GM23338 (cell line): ENCODE measurements at regions not wholly inside any gene's neighbourhood (a gene's known extent, or its start where the extent isn't known, plus 50 kb on each side); places are given as distances from the start of the nearest gene placed in this dataset.

ENCODE experiments used
- ATAC-seq: fragments of 200-7000 bp; cut with Tn5 transposase; 3 replicates; pipeline ENCODE4 v1.9.1; 2020
- DNase-seq: peaks from one replicate; pipeline ENCODE4 v3.0.0-alpha.2; 2015; ENCODE audit warnings: low spot score
- H2AFZ ChIP-seq: fragments of 200-600 bp; sonication (generic); 2 replicates; pipeline ENCODE4 v1.8.0; 2016; ENCODE audit warnings: antibody characterized with exemption, mild to moderate bottlenecking, moderate library complexity
- H3F3A ChIP-seq: fragments of 200-600 bp; sonication (generic); replicated peaks from 2 replicates; pipeline ENCODE4 v1.8.0; 2017; ENCODE audit warnings: antibody characterized with exemption, mixed run types, low read depth
- H3K27ac ChIP-seq: fragments of 200-600 bp; sonication (generic); 2 replicates; pipeline ENCODE4 v1.6.1; 2016; ENCODE audit warnings: low read depth
- H3K27me3 ChIP-seq: fragments of 200-600 bp; sonication (generic); 2 replicates; pipeline ENCODE4 v1.8.0; 2016; ENCODE audit warnings: mild to moderate bottlenecking, mixed run types, moderate library complexity; ENCODE audit not compliant: insufficient read depth
- H3K36me3 ChIP-seq: fragments of 200-600 bp; sonication (generic); 2 replicates; pipeline ENCODE4 v1.8.0; 2016; ENCODE audit warnings: mild to moderate bottlenecking; ENCODE audit not compliant: insufficient read depth
- H3K4me1 ChIP-seq: fragments of 200-600 bp; sonication (generic); 2 replicates; pipeline ENCODE4 v1.8.0; 2016; ENCODE audit warnings: mild to moderate bottlenecking, moderate library complexity; ENCODE audit not compliant: insufficient read depth
- H3K4me2 ChIP-seq: fragments of 200-600 bp; sonication (generic); 2 replicates; pipeline ENCODE4 v1.7.1; 2017; ENCODE audit warnings: mixed run types
- H3K4me3 ChIP-seq: fragments of 200-600 bp; sonication (generic); 2 replicates; pipeline ENCODE4 v1.6.1; 2016; ENCODE audit warnings: mixed run types
- H3K79me2 ChIP-seq: fragments of 200-600 bp; sonication (generic); replicated peaks from 2 replicates; pipeline ENCODE4 v1.8.0; 2017; ENCODE audit warnings: mild to moderate bottlenecking; ENCODE audit not compliant: insufficient read depth
- H3K9me2 ChIP-seq: fragments of 200-600 bp; sonication (generic); 2 replicates; pipeline ENCODE4 v1.8.0; 2017; ENCODE audit not compliant: insufficient read depth
- H4K20me1 ChIP-seq: fragments of 200-600 bp; sonication (generic); replicated peaks from 2 replicates; pipeline ENCODE4 v1.8.0; 2017; ENCODE audit warnings: mild to moderate bottlenecking; ENCODE audit not compliant: insufficient read depth
- H3K27ac Mint-ChIP-seq: 2 replicates; pipeline ENCODE4 v1.8.0; 2020; ENCODE audit warnings: inconsistent platforms, mild to moderate bottlenecking, moderate library complexity, mixed read lengths
- H3K27me3 Mint-ChIP-seq: 3 replicates; pipeline ENCODE4 v1.8.0; 2022; ENCODE audit warnings: low read depth, mild to moderate bottlenecking, moderate library complexity, mixed read lengths, inconsistent platforms; ENCODE audit not compliant: insufficient read depth, poor library complexity
- H3K36me3 Mint-ChIP-seq: 3 replicates; pipeline ENCODE4 v1.8.0; 2021; ENCODE audit warnings: low read depth, mild to moderate bottlenecking, inconsistent platforms, moderate library complexity, mixed read lengths
- H3K4me1 Mint-ChIP-seq: 3 replicates; pipeline ENCODE4 v1.8.0; 2020; ENCODE audit warnings: mild to moderate bottlenecking, inconsistent platforms, mixed read lengths
- H3K4me3 Mint-ChIP-seq: 3 replicates; pipeline ENCODE4 v1.8.0; 2021; ENCODE audit warnings: moderate library complexity, mild to moderate bottlenecking, inconsistent platforms, mixed read lengths
- H3K9me3 Mint-ChIP-seq: 3 replicates; pipeline ENCODE4 v1.8.0; 2020; ENCODE audit warnings: moderate library complexity, mild to moderate bottlenecking, inconsistent platforms, mixed read lengths
- CREB1 ChIP-seq: fragments of 250-450 bp; sonication (Bioruptor Pico); IDR thresholded peaks from 2 replicates; pipeline ENCODE4 v1.5.0; 2020; ENCODE audit warnings: low read depth, mild to moderate bottlenecking, moderate library complexity
- CTCF ChIP-seq, 2 experiments: fragments of 200-600 bp in 1 of 2; sonication (generic) in 1 of 2; conservative IDR thresholded peaks; 2 replicates each; pipeline versions ENCODE4 v1.5.1 to v1.6.1; 2016 to 2017; ENCODE audit warnings: antibody characterized with exemption in 2 of 2, low read depth in 2 of 2, mild to moderate bottlenecking in 2 of 2, moderate library complexity in 1 of 2
- EZH2 ChIP-seq: fragments of 200-600 bp; sonication (generic); IDR thresholded peaks from one replicate; pipeline ENCODE4 v1.8.0; 2017; ENCODE audit warnings: antibody characterized with exemption, mild to moderate bottlenecking, low read depth; ENCODE audit not compliant: unreplicated experiment
- EZH2phosphoT487 ChIP-seq: fragments of 200-600 bp; sonication (generic); IDR thresholded peaks from one replicate; pipeline ENCODE4 v1.8.1; 2018; ENCODE audit warnings: antibody characterized with exemption; ENCODE audit not compliant: unreplicated experiment
- JUNB ChIP-seq: IDR thresholded peaks from one replicate; pipeline ENCODE4 v1.6.1; 2016; ENCODE audit warnings: antibody characterized with exemption; ENCODE audit not compliant: unreplicated experiment
- NANOG ChIP-seq: IDR thresholded peaks from 2 replicates; pipeline ENCODE4 v1.6.1; 2016; ENCODE audit warnings: antibody characterized with exemption, borderline replicate concordance
- POLR2AphosphoS5 ChIP-seq: IDR thresholded peaks from 2 replicates; pipeline ENCODE4 v1.6.1; 2016; ENCODE audit warnings: antibody characterized with exemption, low read depth
- REST ChIP-seq: IDR thresholded peaks from one replicate; pipeline ENCODE4 v1.6.1; 2018; ENCODE audit warnings: antibody characterized with exemption; ENCODE audit not compliant: unreplicated experiment
- STAT1 ChIP-seq: IDR thresholded peaks from one replicate; pipeline ENCODE4 v1.6.1; 2016; ENCODE audit warnings: antibody characterized with exemption; ENCODE audit not compliant: unreplicated experiment
- ZNF114 ChIP-seq: fragments of 250-450 bp; sonication (Bioruptor Pico); IDR thresholded peaks from 2 replicates; pipeline ENCODE4 v1.5.0; 2020; ENCODE audit warnings: mild to moderate bottlenecking, moderate library complexity
- ZNF331 ChIP-seq: fragments of 250-450 bp; sonication (Bioruptor Pico); IDR thresholded peaks from 2 replicates; pipeline ENCODE4 v1.5.0; 2020; ENCODE audit warnings: low read depth, mild to moderate bottlenecking, moderate library complexity
- TF ChIP-seq, protein P1 (sequence below): IDR thresholded peaks from 2 replicates; pipeline ENCODE4 v1.6.1; 2016; ENCODE audit warnings: antibody characterized with exemption
- TF ChIP-seq, protein P2 (sequence below): fragments of 250-450 bp; sonication (Bioruptor Pico); IDR thresholded peaks from 2 replicates; pipeline ENCODE4 v1.5.0; 2020; ENCODE audit warnings: mild to moderate bottlenecking, moderate library complexity

GRCh38 chr9:129405827-129406213, 215.1 kb downstream of the C9orf50 start:
- H3K27ac Mint-ChIP-seq, result no peak overlapping the region
- Histone ChIP-seq H3K9me2 (peaks cover 4% of the 10 kb centered on the region; the same call in 1 of the 2 replicates), H4K20me1 (no peaks in the 10 kb centered on the region), H3K36me3 (no peaks in the 10 kb centered on the region), H3K4me2 (no peak overlapping the region), H3F3A (no peaks in the 10 kb centered on the region), H3K27ac (no peak overlapping the region), H3K4me3 (no peak overlapping the region), H3K4me1 (peaks cover 5% of the 10 kb centered on the region; the same call in 1 of the 2 replicates), H2AFZ (no peak overlapping the region), H3K79me2 (no peaks in the 10 kb centered on the region), H3K27me3 (peaks cover 7% of the 10 kb centered on the region; the same call in 1 of the 2 replicates)
- DNase-seq (no peak), ATAC-seq (no peak)
- peaks cover 35% of the 10 kb centered on the region for H3K4me1 Mint-ChIP-seq
- no peak for TF ChIP-seq EZH2
- TF ChIP-seq ZNF114 (CRISPR knock-in tag), result no peak
- no peak for TF ChIP-seq CTCF (conservative IDR thresholded peaks at IDR 0.05; ENCODE audit: low read depth in 2 of 2)
- no peak for TF ChIP-seq JUNB
- TF ChIP-seq POLR2AphosphoS5, result no peak
- TF ChIP-seq STAT1, result no peak
- TF ChIP-seq, protein P1, sequence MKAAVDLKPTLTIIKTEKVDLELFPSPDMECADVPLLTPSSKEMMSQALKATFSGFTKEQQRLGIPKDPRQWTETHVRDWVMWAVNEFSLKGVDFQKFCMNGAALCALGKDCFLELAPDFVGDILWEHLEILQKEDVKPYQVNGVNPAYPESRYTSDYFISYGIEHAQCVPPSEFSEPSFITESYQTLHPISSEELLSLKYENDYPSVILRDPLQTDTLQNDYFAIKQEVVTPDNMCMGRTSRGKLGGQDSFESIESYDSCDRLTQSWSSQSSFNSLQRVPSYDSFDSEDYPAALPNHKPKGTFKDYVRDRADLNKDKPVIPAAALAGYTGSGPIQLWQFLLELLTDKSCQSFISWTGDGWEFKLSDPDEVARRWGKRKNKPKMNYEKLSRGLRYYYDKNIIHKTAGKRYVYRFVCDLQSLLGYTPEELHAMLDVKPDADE, result no peak
- no peak for TF ChIP-seq EZH2phosphoT487
- TF ChIP-seq, protein P2, sequence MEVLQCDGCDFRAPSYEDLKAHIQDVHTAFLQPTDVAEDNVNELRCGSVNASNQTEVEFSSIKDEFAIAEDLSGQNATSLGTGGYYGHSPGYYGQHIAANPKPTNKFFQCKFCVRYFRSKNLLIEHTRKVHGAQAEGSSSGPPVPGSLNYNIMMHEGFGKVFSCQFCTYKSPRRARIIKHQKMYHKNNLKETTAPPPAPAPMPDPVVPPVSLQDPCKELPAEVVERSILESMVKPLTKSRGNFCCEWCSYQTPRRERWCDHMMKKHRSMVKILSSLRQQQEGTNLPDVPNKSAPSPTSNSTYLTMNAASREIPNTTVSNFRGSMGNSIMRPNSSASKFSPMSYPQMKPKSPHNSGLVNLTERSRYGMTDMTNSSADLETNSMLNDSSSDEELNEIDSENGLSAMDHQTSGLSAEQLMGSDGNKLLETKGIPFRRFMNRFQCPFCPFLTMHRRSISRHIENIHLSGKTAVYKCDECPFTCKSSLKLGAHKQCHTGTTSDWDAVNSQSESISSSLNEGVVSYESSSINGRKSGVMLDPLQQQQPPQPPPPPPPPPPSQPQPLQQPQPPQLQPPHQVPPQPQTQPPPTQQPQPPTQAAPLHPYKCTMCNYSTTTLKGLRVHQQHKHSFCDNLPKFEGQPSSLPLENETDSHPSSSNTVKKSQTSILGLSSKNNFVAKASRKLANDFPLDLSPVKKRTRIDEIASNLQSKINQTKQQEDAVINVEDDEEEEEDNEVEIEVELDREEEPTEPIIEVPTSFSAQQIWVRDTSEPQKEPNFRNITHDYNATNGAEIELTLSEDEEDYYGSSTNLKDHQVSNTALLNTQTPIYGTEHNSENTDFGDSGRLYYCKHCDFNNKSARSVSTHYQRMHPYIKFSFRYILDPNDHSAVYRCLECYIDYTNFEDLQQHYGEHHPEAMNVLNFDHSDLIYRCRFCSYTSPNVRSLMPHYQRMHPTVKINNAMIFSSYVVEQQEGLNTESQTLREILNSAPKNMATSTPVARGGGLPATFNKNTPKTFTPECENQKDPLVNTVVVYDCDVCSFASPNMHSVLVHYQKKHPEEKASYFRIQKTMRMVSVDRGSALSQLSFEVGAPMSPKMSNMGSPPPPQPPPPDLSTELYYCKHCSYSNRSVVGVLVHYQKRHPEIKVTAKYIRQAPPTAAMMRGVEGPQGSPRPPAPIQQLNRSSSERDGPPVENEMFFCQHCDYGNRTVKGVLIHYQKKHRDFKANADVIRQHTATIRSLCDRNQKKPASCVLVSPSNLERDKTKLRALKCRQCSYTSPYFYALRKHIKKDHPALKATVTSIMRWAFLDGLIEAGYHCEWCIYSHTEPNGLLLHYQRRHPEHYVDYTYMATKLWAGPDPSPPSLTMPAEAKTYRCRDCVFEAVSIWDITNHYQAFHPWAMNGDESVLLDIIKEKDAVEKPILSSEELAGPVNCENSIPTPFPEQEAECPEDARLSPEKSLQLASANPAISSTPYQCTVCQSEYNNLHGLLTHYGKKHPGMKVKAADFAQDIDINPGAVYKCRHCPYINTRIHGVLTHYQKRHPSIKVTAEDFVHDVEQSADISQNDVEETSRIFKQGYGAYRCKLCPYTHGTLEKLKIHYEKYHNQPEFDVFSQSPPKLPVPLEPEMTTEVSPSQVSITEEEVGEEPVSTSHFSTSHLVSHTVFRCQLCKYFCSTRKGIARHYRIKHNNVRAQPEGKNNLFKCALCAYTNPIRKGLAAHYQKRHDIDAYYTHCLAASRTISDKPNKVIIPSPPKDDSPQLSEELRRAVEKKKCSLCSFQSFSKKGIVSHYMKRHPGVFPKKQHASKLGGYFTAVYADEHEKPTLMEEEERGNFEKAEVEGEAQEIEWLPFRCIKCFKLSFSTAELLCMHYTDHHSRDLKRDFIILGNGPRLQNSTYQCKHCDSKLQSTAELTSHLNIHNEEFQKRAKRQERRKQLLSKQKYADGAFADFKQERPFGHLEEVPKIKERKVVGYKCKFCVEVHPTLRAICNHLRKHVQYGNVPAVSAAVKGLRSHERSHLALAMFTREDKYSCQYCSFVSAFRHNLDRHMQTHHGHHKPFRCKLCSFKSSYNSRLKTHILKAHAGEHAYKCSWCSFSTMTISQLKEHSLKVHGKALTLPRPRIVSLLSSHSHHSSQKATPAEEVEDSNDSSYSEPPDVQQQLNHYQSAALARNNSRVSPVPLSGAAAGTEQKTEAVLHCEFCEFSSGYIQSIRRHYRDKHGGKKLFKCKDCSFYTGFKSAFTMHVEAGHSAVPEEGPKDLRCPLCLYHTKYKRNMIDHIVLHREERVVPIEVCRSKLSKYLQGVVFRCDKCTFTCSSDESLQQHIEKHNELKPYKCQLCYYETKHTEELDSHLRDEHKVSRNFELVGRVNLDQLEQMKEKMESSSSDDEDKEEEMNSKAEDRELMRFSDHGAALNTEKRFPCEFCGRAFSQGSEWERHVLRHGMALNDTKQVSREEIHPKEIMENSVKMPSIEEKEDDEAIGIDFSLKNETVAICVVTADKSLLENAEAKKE, result no peak
- TF ChIP-seq CREB1 (CRISPR knock-in tag), result no peak
- no peak for TF ChIP-seq REST
- TF ChIP-seq ZNF331 (CRISPR knock-in tag), result no peak
- TF ChIP-seq NANOG, result no peak
- no peak overlapping the region for H3K4me3 Mint-ChIP-seq
- H3K9me3 Mint-ChIP-seq, result peaks cover 12% of the 10 kb centered on the region
- peaks cover 12% of the 10 kb centered on the region for H3K36me3 Mint-ChIP-seq
- H3K27me3 Mint-ChIP-seq, result peaks cover 19% of the 10 kb centered on the region
